ENCODE measurements at regions not wholly inside any gene's neighbourhood (a gene's known extent, or its start where the extent isn't known, plus 50 kb on each side); places are given as distances from the start of the nearest gene placed in this dataset.

- peaks cover 4% of the 10 kb centered on the region for H3K27me3 Mint-ChIP-seq (ENCODE audit: low read depth, poor library complexity)
- peaks cover 4% of the 10 kb centered on the region for H3K9me3 Mint-ChIP-seq
- H3K4me1 Mint-ChIP-seq = no peaks in the 10 kb centered on the region
- no peak for DNase-seq
- TF ChIP-seq CTCF (IDR thresholded peaks at IDR 0.05) = no peak
- H3K4me3 Mint-ChIP-seq = no peak overlapping the region
- no peaks in the 10 kb centered on the region for H3K36me3 Mint-ChIP-seq (ENCODE audit: low read depth)
- H3K27ac Mint-ChIP-seq = no peak overlapping the region
These were observed 83.2 kb upstream of the SMAD3 start for GRCh38 chr15:66982250-66982649.

GRCh38 chr15:66982816-66983215 is 82.6 kb upstream of the SMAD3 start:
- Mint-ChIP-seq H3K9me3 (peaks cover 4% of the 10 kb centered on the region), H3K27me3 (ENCODE audit: low read depth, poor library complexity) (peaks cover 4% of the 10 kb centered on the region), H3K27ac (no peak overlapping the region), H3K4me1 (no peaks in the 10 kb centered on the region), H3K4me3 (no peak overlapping the region), H3K36me3 (ENCODE audit: low read depth) (no peaks in the 10 kb centered on the region)
- DNase-seq = no peak
- TF ChIP-seq CTCF (IDR thresholded peaks at IDR 0.05) = no peak

GRCh38 chr15:66985653-66986052 is 79.7 kb upstream of the SMAD3 start:
- Mint-ChIP-seq H3K27me3 (ENCODE audit: low read depth, poor library complexity) (peaks cover 10% of the 10 kb centered on the region), H3K4me3 (no peak overlapping the region), H3K36me3 (ENCODE audit: low read depth) (peaks cover 7% of the 10 kb centered on the region), H3K9me3 (peaks cover 20% of the 10 kb centered on the region), H3K4me1 (no peaks in the 10 kb centered on the region), H3K27ac (no peak overlapping the region)
- no peak for DNase-seq
- no peak for TF ChIP-seq CTCF (IDR thresholded peaks at IDR 0.05)

- DNase-seq = no peak
- no peak for TF ChIP-seq CTCF (IDR thresholded peaks at IDR 0.05)
- H3K4me1 Mint-ChIP-seq = no peaks in the 10 kb centered on the region
- peaks cover 7% of the 10 kb centered on the region for H3K36me3 Mint-ChIP-seq (ENCODE audit: low read depth)
- H3K4me3 Mint-ChIP-seq = no peak overlapping the region
- H3K9me3 Mint-ChIP-seq = peaks cover 20% of the 10 kb centered on the region
- H3K27ac Mint-ChIP-seq = no peak overlapping the region
- peaks cover 17% of the 10 kb centered on the region for H3K27me3 Mint-ChIP-seq (ENCODE audit: low read depth, poor library complexity)
These were observed 78.5 kb upstream of the SMAD3 start for GRCh38 chr15:66986951-66987350.

- Mint-ChIP-seq H3K4me3 (no peak overlapping the region), H3K4me1 (no peaks in the 10 kb centered on the region), H3K9me3 (peaks cover 16% of the 10 kb centered on the region), H3K27me3 (ENCODE audit: low read depth, poor library complexity) (peaks cover 19% of the 10 kb centered on the region), H3K36me3 (ENCODE audit: low read depth) (peaks cover 7% of the 10 kb centered on the region), H3K27ac (no peak overlapping the region)
- TF ChIP-seq CTCF (IDR thresholded peaks at IDR 0.05) = no peak
- DNase-seq = no peak
These were observed 72.3 kb upstream of the SMAD3 start for GRCh38 chr15:66993090-66993489.

- peaks cover 7% of the 10 kb centered on the region for H3K36me3 Mint-ChIP-seq (ENCODE audit: low read depth)
- DNase-seq = no peak
- H3K27me3 Mint-ChIP-seq (ENCODE audit: low read depth, poor library complexity) = peaks cover 16% of the 10 kb centered on the region
- H3K4me3 Mint-ChIP-seq = no peak overlapping the region
- no peak for TF ChIP-seq CTCF (IDR thresholded peaks at IDR 0.05)
- H3K27ac Mint-ChIP-seq = no peak overlapping the region
- H3K4me1 Mint-ChIP-seq = no peaks in the 10 kb centered on the region
- peaks cover 14% of the 10 kb centered on the region for H3K9me3 Mint-ChIP-seq
These were observed 71.3 kb upstream of the SMAD3 start for GRCh38 chr15:66993874-66994696.

All from nephron progenitor cell (in vitro differentiated cells).